H1 (cell line): ENCODE measurements at regions not wholly inside any gene's neighbourhood (a gene's known extent, or its start where the extent isn't known, plus 50 kb on each side); places are given as distances from the start of the nearest gene placed in this dataset.

Source experiments
- CTCF ChIA-PET: fragments of 300-600 bp; sonication (Branson Sonifier 250); formaldehyde crosslinking; loops from one replicate; lab custom pipeline; 2021; ENCODE audit not compliant: partially characterized antibody; lab: Charles Lee
- POLR2A ChIA-PET: fragments of 300-600 bp; sonication (Branson Sonifier 250); formaldehyde crosslinking; loops from one replicate; lab custom pipeline; 2021; ENCODE audit warnings: inconsistent platforms; ENCODE audit not compliant: partially characterized antibody; lab: Charles Lee
- DNase-seq, 2 experiments: peaks; one replicate each; pipeline versions ENCODE4 v3.0.0 to v3.0.0-alpha.2; 2010 to 2022; ENCODE audit warnings: low spot score in 2 of 2, low read depth in 1 of 2, mixed read lengths in 1 of 2
- FAIRE-seq: peaks from 2 replicates; lab custom pipeline; 2011; peaks lifted over from hg19 to GRCh38; lab: Jason Lieb, UNC
- H2AFZ ChIP-seq: 2 replicates; pipeline ENCODE4 v1.8.1; 2012; ENCODE audit warnings: low read length, inconsistent platforms
- H2AK5ac ChIP-seq: 2 replicates; pipeline ENCODE4 v1.6.1; 2013; ENCODE audit warnings: low read depth, low read length
- H2BK120ac ChIP-seq: replicated peaks from 2 replicates; pipeline ENCODE3; 2013; ENCODE audit warnings: low read depth, low read length, inconsistent platforms
- H2BK12ac ChIP-seq: 2 replicates; pipeline ENCODE4 v1.6.1; 2013; ENCODE audit warnings: low read depth, low read length
- H2BK15ac ChIP-seq: 2 replicates; pipeline ENCODE4 v1.6.1; 2013; ENCODE audit warnings: low read length
- H2BK20ac ChIP-seq: 2 replicates; pipeline ENCODE4 v1.6.1; 2013; ENCODE audit warnings: low read length
- H2BK5ac ChIP-seq: 2 replicates; pipeline ENCODE4 v1.6.1; 2013; ENCODE audit warnings: low read depth, low read length
- H3K14ac ChIP-seq: 2 replicates; pipeline ENCODE4 v1.6.1; 2013; ENCODE audit warnings: inconsistent platforms; ENCODE audit not compliant: insufficient read length
- H3K18ac ChIP-seq: 2 replicates; pipeline ENCODE4 v1.6.1; 2013; ENCODE audit warnings: low read length; ENCODE audit errors: extremely low read depth
- H3K23ac ChIP-seq: 2 replicates; pipeline ENCODE4 v1.6.1; 2013; ENCODE audit warnings: inconsistent platforms; ENCODE audit not compliant: insufficient read length
- H3K23me2 ChIP-seq: 2 replicates; pipeline ENCODE4 v1.6.1; 2013; ENCODE audit warnings: low read depth, low read length
- H3K27ac ChIP-seq: 2 replicates; pipeline ENCODE4 v1.6.1; 2011; ENCODE audit warnings: low read depth, low read length, inconsistent platforms
- H3K27me3 ChIP-seq, 4 experiments: replicated peaks in 1 of 4; 1 replicate in 1 of 4; 2 replicates in 3 of 4; pipeline versions ENCODE4 v1.6.1 to v1.8.1; 2011 to 2013; ENCODE audit warnings: low read length in 3 of 4, mild to moderate bottlenecking in 3 of 4, inconsistent platforms in 2 of 4, mixed read lengths in 2 of 4, moderate library complexity in 1 of 4; ENCODE audit not compliant: control insufficient read depth in 3 of 4, insufficient read depth in 3 of 4; ENCODE audit errors: extremely low read depth in 1 of 4
- H3K36me3 ChIP-seq, 4 experiments: 2 replicates each; pipeline versions ENCODE4 v1.6.1 to v1.8.1; 2011 to 2013; ENCODE audit warnings: mild to moderate bottlenecking in 4 of 4, low read length in 3 of 4, moderate library complexity in 2 of 4, control low read depth in 1 of 4, inconsistent platforms in 1 of 4; ENCODE audit not compliant: insufficient read depth in 4 of 4, control insufficient read depth in 2 of 4
- H3K4ac ChIP-seq: replicated peaks from 2 replicates; pipeline ENCODE3; 2013; ENCODE audit warnings: low read length, low read depth, mixed read lengths, inconsistent platforms; ENCODE audit not compliant: insufficient read length
- H3K4me1 ChIP-seq, 4 experiments: replicated peaks in 1 of 4; 1 replicate in 1 of 4; 2 replicates in 3 of 4; pipeline versions ENCODE4 v1.6.1 to v1.8.1; 2011 to 2013; ENCODE audit warnings: low read length in 3 of 4, inconsistent platforms in 2 of 4, mixed read lengths in 1 of 4; ENCODE audit not compliant: insufficient read depth in 4 of 4, control insufficient read depth in 3 of 4
- H3K4me2 ChIP-seq, 2 experiments: 2 replicates each; pipeline versions ENCODE4 v1.6.1 to v1.8.1; 2011 to 2013; ENCODE audit warnings: low read depth in 2 of 2, low read length in 2 of 2, control low read depth in 1 of 2, inconsistent platforms in 1 of 2, mild to moderate bottlenecking in 1 of 2; ENCODE audit not compliant: insufficient read depth in 1 of 2
- H3K4me3 ChIP-seq, 4 experiments: fragments of 200-600, 300-600 bp in 1 of 4; sonication (generic), shearing (Covaris generic), sonication (Bioruptor Twin) in 1 of 4; 2 replicates each; pipeline versions ENCODE4 v1.5.1 to v1.8.1; 2011 to 2016; ENCODE audit warnings: low read length in 4 of 4, low read depth in 3 of 4, control low read depth in 2 of 4, inconsistent platforms in 2 of 4, mild to moderate bottlenecking in 2 of 4, mixed read lengths in 1 of 4, moderate library complexity in 1 of 4; ENCODE audit not compliant: insufficient read depth in 2 of 4; ENCODE audit errors: extremely low read depth in 1 of 4
- H3K56ac ChIP-seq: replicated peaks from 2 replicates; pipeline ENCODE3; 2013; ENCODE audit warnings: low read depth, mild to moderate bottlenecking, mixed read lengths, low read length, inconsistent platforms; ENCODE audit not compliant: insufficient read length
- H3K79me1 ChIP-seq: 2 replicates; pipeline ENCODE4 v1.6.1; 2013; ENCODE audit warnings: low read depth, low read length, control low read depth
- H3K79me2 ChIP-seq, 2 experiments: 2 replicates each; pipeline versions ENCODE4 v1.6.1 to v1.8.1; 2012 to 2013; ENCODE audit warnings: low read length in 2 of 2, mild to moderate bottlenecking in 2 of 2, inconsistent platforms in 1 of 2; ENCODE audit not compliant: insufficient read depth in 2 of 2, control insufficient read depth in 1 of 2
- H3K9ac ChIP-seq, 4 experiments: replicated peaks in 1 of 4; 1 replicate in 1 of 4; 2 replicates in 3 of 4; pipeline versions ENCODE4 v1.6.1 to v1.8.1; 2011 to 2013; ENCODE audit warnings: low read depth in 3 of 4, low read length in 3 of 4, control low read depth in 2 of 4, mild to moderate bottlenecking in 2 of 4, moderate library complexity in 2 of 4, inconsistent platforms in 1 of 4; ENCODE audit errors: extremely low read depth in 1 of 4
- H3K9me3 ChIP-seq, 2 experiments: 2 replicates each; pipeline versions ENCODE4 v1.6.1 to v1.8.1; 2012 to 2013; ENCODE audit warnings: mild to moderate bottlenecking in 2 of 2, moderate library complexity in 2 of 2, control low read depth in 1 of 2, inconsistent platforms in 1 of 2, low read depth in 1 of 2, low read length in 1 of 2, mixed read lengths in 1 of 2; ENCODE audit not compliant: insufficient read depth in 2 of 2
- H4K20me1 ChIP-seq, 2 experiments: replicated peaks in 1 of 2; 2 replicates each; pipeline versions ENCODE3 to v1.8.1; 2011 to 2013; ENCODE audit warnings: inconsistent platforms in 2 of 2, low read length in 2 of 2, mild to moderate bottlenecking in 1 of 2; ENCODE audit not compliant: insufficient read depth in 2 of 2, control insufficient read depth in 1 of 2
- H4K5ac ChIP-seq: 2 replicates; pipeline ENCODE4 v1.6.1; 2013; ENCODE audit warnings: low read length, low read depth, mixed read lengths, inconsistent platforms; ENCODE audit not compliant: insufficient read length
- H4K8ac ChIP-seq: 2 replicates; pipeline ENCODE4 v1.8.0; 2013; ENCODE audit warnings: mild to moderate bottlenecking, moderate library complexity, low read length, inconsistent platforms; ENCODE audit not compliant: insufficient read depth; ENCODE audit errors: extremely low read depth
- H4K91ac ChIP-seq: replicated peaks from 2 replicates; pipeline ENCODE3; 2013; ENCODE audit warnings: low read length, mixed read lengths, inconsistent platforms; ENCODE audit not compliant: insufficient read length
- CEBPB ChIP-seq: IDR thresholded peaks from 2 replicates; pipeline ENCODE4 v1.6.1; 2012; ENCODE audit warnings: low read depth, low read length
- E2F6 ChIP-seq: IDR thresholded peaks from 2 replicates; pipeline ENCODE4 v1.6.1; 2012; ENCODE audit warnings: inconsistent platforms
- GABPA ChIP-seq: IDR thresholded peaks from 2 replicates; pipeline ENCODE4 v1.6.1; 2011; ENCODE audit warnings: mild to moderate bottlenecking, low read length, moderate library complexity, borderline replicate concordance; ENCODE audit not compliant: insufficient read depth
- NRF1 ChIP-seq: IDR thresholded peaks from 2 replicates; pipeline ENCODE4 v1.6.1; 2011; ENCODE audit warnings: mild to moderate bottlenecking, low read depth, low read length, improper control_type of control experiment
- SIX5 ChIP-seq: IDR thresholded peaks from 2 replicates; pipeline ENCODE4 v1.6.1; 2011; ENCODE audit warnings: mild to moderate bottlenecking, low read depth, low read length
- TCF12 ChIP-seq: IDR thresholded peaks from 2 replicates; pipeline ENCODE4 v1.6.1; 2011; ENCODE audit warnings: low read depth, mild to moderate bottlenecking, low read length
- WGBS, 2 experiments: shearing (Covaris generic) in 1 of 2; methylation state at CpG; one replicate each; pipeline versions ENCODE4 v1.1.6 to v1.1.7; 2013 to 2015; ENCODE audit warnings: low lambda C conversion rate in 2 of 2, mixed read lengths in 2 of 2, inconsistent platforms in 1 of 2, low coverage in 1 of 2, missing lambda C conversion rate in 1 of 2; ENCODE audit not compliant: insufficient replicate concordance in 2 of 2, insufficient coverage in 1 of 2, insufficient read length in 1 of 2; ENCODE audit errors: extremely low coverage in 1 of 2, missing lambda C conversion rate in 1 of 2; 5-methylcytosine and 5-hydroxymethylcytosine counted together

- no peak overlapping the region for H3K4me3 ChIP-seq
- H3K56ac ChIP-seq: no peak overlapping the region
- H2BK15ac ChIP-seq: no peak overlapping the region
- DNase-seq (no peak), FAIRE-seq (no peak)
- no peaks in the 10 kb centered on the region for H3K79me1 ChIP-seq
- H4K5ac ChIP-seq: no peak overlapping the region
- H3K4me2 ChIP-seq: no peak overlapping the region
- no peak overlapping the region for H3K14ac ChIP-seq
- no peak overlapping the region for H3K18ac ChIP-seq
- H2AFZ ChIP-seq: no peak overlapping the region
- TF ChIP-seq CEBPB (no peak), SIX5 (no peak), E2F6 (no peak), NRF1 (no peak), GABPA (no peak), TCF12 (no peak)
- no peak overlapping the region for H2BK120ac ChIP-seq
- no peaks in the 10 kb centered on the region for H4K20me1 ChIP-seq
- no peaks in the 10 kb centered on the region for H3K4me1 ChIP-seq
- 93% methylated on average over 3 of the region's 3 CpGs; no CpG with 5 or more reads in 1 of the 2 experiments for WGBS, 2 experiments
- H3K23ac ChIP-seq: no peak overlapping the region
- no peaks in the 10 kb centered on the region for H3K27me3 ChIP-seq
- no peak overlapping the region for H2AK5ac ChIP-seq
- H3K4ac ChIP-seq: no peak overlapping the region
- no peaks in the 10 kb centered on the region for H3K23me2 ChIP-seq
- H2BK12ac ChIP-seq: no peak overlapping the region
- no peaks in the 10 kb centered on the region for H3K36me3 ChIP-seq
- H3K9me3 ChIP-seq: peaks cover 0 to 9% of the 10 kb centered on the region in 2 experiments; a peak in 3 of 4 replicates
- no peak overlapping the region for H2BK20ac ChIP-seq
- H2BK5ac ChIP-seq: no peak overlapping the region
- ChIA-PET POLR2A (no interaction called here), CTCF (interaction anchor here (0.6 kb wide), 1 partner anchor 235 kb away, joined by 4 read pairs; no protein-coding TSS in a partner anchor)
- H4K8ac ChIP-seq: no peak overlapping the region
- H3K79me2 ChIP-seq: no peaks in the 10 kb centered on the region
- H3K9ac ChIP-seq: no peak overlapping the region
- H4K91ac ChIP-seq: no peak overlapping the region
- H3K27ac ChIP-seq: no peak overlapping the region
These were observed 80.3 kb upstream of the HMGCLL1 start for GRCh38 chr6:55659304-55659703.
